Glutamatergic neuron (in vitro differentiated cells): ENCODE measurements at regions not wholly inside any gene's neighbourhood (a gene's known extent, or its start where the extent isn't known, plus 50 kb on each side); places are given as distances from the start of the nearest gene placed in this dataset.

ENCODE experiments used
- DNase-seq: peaks from one replicate; pipeline ENCODE4 v3.0.0; 2022
- H3K27ac Mint-ChIP-seq: one replicate; pipeline ENCODE4 v1.8.0; 2020; ENCODE audit warnings: mild to moderate bottlenecking, mixed read lengths, inconsistent platforms; ENCODE audit not compliant: unreplicated experiment
- H3K27me3 Mint-ChIP-seq: one replicate; pipeline ENCODE4 v1.8.0; 2020; ENCODE audit warnings: mild to moderate bottlenecking, moderate library complexity, mixed read lengths, inconsistent platforms; ENCODE audit not compliant: unreplicated experiment
- H3K36me3 Mint-ChIP-seq: one replicate; pipeline ENCODE4 v1.8.0; 2020; ENCODE audit warnings: mild to moderate bottlenecking, mixed read lengths, inconsistent platforms; ENCODE audit not compliant: unreplicated experiment
- H3K4me1 Mint-ChIP-seq: one replicate; pipeline ENCODE4 v1.8.0; 2020; ENCODE audit warnings: mild to moderate bottlenecking, low read depth, mixed read lengths, inconsistent platforms; ENCODE audit not compliant: unreplicated experiment
- H3K4me3 Mint-ChIP-seq: one replicate; pipeline ENCODE4 v1.8.0; 2020; ENCODE audit warnings: mild to moderate bottlenecking, mixed read lengths, inconsistent platforms; ENCODE audit not compliant: unreplicated experiment
- H3K9me3 Mint-ChIP-seq: one replicate; pipeline ENCODE4 v1.8.0; 2020; ENCODE audit warnings: mild to moderate bottlenecking, moderate library complexity, mixed read lengths, inconsistent platforms; ENCODE audit not compliant: unreplicated experiment
- TF ChIP-seq, protein P1 (sequence below): fragments of 200-600 bp; sonication (generic); IDR thresholded peaks from one replicate; pipeline ENCODE4 v1.5.0; 2021; ENCODE audit not compliant: partially characterized antibody, unreplicated experiment

DNA sequence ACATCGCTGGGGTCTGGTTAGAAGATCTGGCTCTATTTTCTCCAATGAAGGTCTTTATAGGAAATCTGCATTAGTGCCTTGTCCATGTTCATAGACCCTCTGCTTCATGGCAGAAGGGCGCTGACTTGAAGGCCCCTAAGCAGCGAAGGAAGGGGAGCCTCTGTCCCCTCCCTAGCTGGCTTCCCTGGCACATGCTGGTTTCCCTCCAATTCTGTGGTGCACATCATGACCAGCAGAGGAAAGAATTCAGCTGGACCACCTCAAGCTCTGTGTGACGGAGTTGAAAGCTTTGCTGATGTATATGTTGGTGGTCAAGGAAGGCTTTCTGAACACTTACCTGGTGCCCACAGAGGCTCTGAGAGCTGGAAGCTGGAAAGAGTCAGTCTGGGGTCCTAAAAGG, 129.7 kb upstream of the MYLIP start:
- Mint-ChIP-seq H3K4me3 (no peak overlapping the region), H3K27me3 (peaks cover 2% of the 10 kb centered on the region), H3K4me1 (peaks cover 2% of the 10 kb centered on the region), H3K9me3 (no peaks in the 10 kb centered on the region), H3K36me3 (no peaks in the 10 kb centered on the region), H3K27ac (no peak overlapping the region)
- TF ChIP-seq, protein P1, sequence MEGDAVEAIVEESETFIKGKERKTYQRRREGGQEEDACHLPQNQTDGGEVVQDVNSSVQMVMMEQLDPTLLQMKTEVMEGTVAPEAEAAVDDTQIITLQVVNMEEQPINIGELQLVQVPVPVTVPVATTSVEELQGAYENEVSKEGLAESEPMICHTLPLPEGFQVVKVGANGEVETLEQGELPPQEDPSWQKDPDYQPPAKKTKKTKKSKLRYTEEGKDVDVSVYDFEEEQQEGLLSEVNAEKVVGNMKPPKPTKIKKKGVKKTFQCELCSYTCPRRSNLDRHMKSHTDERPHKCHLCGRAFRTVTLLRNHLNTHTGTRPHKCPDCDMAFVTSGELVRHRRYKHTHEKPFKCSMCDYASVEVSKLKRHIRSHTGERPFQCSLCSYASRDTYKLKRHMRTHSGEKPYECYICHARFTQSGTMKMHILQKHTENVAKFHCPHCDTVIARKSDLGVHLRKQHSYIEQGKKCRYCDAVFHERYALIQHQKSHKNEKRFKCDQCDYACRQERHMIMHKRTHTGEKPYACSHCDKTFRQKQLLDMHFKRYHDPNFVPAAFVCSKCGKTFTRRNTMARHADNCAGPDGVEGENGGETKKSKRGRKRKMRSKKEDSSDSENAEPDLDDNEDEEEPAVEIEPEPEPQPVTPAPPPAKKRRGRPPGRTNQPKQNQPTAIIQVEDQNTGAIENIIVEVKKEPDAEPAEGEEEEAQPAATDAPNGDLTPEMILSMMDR = no peak
- DNase-seq = no peak

DNA sequence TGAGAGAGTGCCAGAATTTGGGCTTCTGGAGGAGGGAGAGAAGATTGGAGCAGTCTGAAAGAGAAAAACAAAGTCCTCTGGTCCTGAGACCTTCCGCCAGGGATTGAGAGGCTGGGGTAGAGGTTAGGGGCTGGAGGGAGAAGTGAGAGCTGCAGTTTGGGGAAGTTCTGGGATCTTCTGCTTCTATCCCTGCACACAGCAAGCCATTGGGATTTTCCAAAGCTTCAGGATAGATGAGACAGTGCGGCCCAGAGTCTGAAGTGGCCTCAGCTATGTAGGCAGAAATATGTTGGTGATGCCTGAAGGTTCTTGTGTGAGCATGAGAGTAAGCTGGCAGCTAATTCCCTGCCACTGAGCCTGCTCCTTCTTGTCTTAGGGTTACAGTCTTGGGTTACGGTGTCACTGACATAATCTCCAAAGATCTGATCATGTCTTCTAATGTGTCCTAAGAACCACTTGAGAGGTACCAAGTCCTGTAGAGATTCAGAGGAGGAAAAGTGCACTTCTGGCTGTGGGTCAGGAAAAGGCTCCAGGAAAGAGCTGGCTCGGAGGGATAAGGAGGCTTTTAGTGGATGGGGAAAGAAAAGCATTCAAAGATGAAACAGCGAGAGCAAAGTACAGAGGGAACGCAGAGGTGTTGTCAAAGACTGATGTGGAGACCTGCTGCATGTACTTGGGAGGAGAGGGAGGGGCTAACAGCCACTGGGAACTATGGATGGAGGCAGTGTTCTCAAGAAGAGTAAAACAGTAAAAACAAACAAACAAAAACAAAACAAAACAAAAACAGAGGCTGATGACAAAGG, 131.1 kb upstream of the MYLIP start:
- Mint-ChIP-seq H3K4me3 (no peak overlapping the region), H3K9me3 (no peaks in the 10 kb centered on the region), H3K4me1 (peaks cover 2% of the 10 kb centered on the region), H3K36me3 (no peaks in the 10 kb centered on the region), H3K27me3 (peaks cover 2% of the 10 kb centered on the region), H3K27ac (no peak overlapping the region)
- no peak for DNase-seq
- TF ChIP-seq, protein P1 = no peak

DNA sequence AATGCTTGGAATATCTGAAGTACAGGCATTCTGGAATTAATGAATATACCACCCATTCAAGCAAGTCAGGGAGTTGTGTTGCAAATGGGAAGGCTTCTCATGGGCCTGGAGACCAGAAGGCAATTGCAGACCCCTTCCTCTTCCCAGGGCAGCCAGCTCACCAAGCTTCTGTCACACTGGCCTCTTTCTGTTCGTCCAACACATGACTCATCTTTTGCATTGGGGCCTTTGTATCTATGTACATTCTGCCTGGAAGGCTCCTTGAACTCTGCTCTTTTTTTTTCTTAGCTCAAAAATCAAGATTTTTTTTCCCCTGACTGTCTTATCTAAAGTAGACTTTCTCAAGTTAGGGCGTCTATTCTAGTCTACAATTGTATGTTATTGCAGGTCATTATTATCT, 132.9 kb upstream of the MYLIP start:
- DNase-seq = no peak
- no peaks in the 10 kb centered on the region for H3K36me3 Mint-ChIP-seq
- H3K4me1 Mint-ChIP-seq = peaks cover 4% of the 10 kb centered on the region
- TF ChIP-seq, protein P1 = no peak
- no peaks in the 10 kb centered on the region for H3K9me3 Mint-ChIP-seq
- no peak overlapping the region for H3K27ac Mint-ChIP-seq
- H3K4me3 Mint-ChIP-seq = no peak overlapping the region
- peaks cover 2% of the 10 kb centered on the region for H3K27me3 Mint-ChIP-seq

DNA sequence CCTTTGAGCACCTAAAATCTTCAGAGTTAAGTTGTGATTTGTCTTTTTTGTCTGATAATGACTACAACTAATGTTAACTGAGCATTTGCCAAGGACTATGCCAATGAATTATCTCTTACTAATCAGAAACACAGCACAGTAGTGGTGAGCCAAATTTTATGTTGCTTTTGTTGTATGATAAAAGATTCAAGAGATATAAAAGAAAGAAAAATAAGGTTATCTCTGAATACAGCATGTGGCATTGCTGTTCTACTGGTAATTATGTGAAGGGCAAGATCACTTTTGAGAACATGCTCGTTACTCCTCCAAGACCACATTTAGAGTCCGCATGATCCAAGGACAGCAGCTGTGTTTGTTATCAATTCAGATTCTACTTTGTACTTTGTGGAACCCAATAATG, 133.4 kb upstream of the MYLIP start:
- Mint-ChIP-seq H3K4me3 (no peak overlapping the region), H3K27me3 (peaks cover 2% of the 10 kb centered on the region), H3K36me3 (no peaks in the 10 kb centered on the region), H3K27ac (no peak overlapping the region), H3K9me3 (no peaks in the 10 kb centered on the region), H3K4me1 (peaks cover 6% of the 10 kb centered on the region)
- no peak for DNase-seq
- TF ChIP-seq, protein P1 = no peak

DNA sequence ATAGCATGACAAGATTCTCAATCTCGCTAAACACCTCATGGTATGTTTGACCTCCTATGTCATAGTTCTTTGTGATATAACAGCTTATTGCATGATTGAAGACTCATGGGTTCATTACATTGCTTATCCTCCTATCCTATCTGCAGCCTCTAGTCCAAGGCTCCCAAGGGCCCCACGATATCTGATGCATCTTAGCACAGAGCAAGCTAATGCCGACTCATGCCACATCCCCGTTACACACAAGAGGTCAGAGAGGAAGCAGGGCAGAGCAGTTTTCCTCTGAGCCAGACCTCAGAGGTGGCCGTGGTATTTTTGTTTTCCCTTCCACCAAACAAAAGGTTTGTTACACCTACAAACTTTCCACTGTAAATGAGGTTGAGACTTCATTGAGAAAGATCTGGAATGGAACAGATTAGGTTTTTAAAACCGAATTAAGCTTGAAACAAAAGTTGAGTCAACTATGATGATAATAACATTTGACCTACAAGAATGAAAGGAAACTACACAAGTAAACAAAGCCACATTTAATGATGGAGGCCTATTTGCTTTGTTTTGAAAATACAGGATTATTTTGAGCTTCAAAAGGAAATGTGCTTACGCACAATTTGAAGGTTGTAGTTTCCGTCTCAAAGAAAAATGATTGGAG, 133.9 kb upstream of the MYLIP start:
- DNase-seq = no peak
- Mint-ChIP-seq H3K27ac (no peak overlapping the region), H3K27me3 (peaks cover 4% of the 10 kb centered on the region), H3K4me3 (no peak overlapping the region), H3K36me3 (peaks cover 3% of the 10 kb centered on the region), H3K9me3 (no peaks in the 10 kb centered on the region), H3K4me1 (peaks cover 6% of the 10 kb centered on the region)
- TF ChIP-seq, protein P1 = no peak
